K562 (cell line): ENCODE measurements at regions not wholly inside any gene's neighbourhood (a gene's known extent, or its start where the extent isn't known, plus 50 kb on each side); places are given as distances from the start of the nearest gene placed in this dataset.

ENCODE experiments used
- ATF1 ChIP-seq, 2 experiments: fragments of 450-650 bp in 1 of 2; IDR thresholded peaks; 2 replicates each; pipeline ENCODE4 v1.6.1; 2016; ENCODE audit warnings: missing compliant biosample characterization in 1 of 2, missing genetic modification characterization in 1 of 2
- BCOR ChIP-seq: fragments of 450-650 bp; IDR thresholded peaks from 2 replicates; pipeline ENCODE4 v1.6.1; 2016
- DACH1 ChIP-seq: fragments of 450-650 bp; IDR thresholded peaks from 2 replicates; pipeline ENCODE4 v1.6.1; 2018; ENCODE audit not compliant: partially characterized antibody
- FOXP4 ChIP-seq: sonication (generic); formaldehyde crosslinking; IDR thresholded peaks from 2 replicates; pipeline ENCODE4 v1.8.0; 2022; ENCODE audit warnings: mild to moderate bottlenecking, missing genetic modification reagents, borderline replicate concordance
- HDAC6 ChIP-seq: IDR thresholded peaks from 2 replicates; pipeline ENCODE4 v1.6.1; 2012; ENCODE audit warnings: low read depth, mild to moderate bottlenecking, control low read depth, inconsistent platforms, low read length, moderate library complexity
- JUNB ChIP-seq: fragments of 450-650 bp; formaldehyde crosslinking; conservative IDR thresholded peaks from 2 replicates; pipeline ENCODE4 v1.4.0; 2020; ENCODE audit warnings: mild to moderate bottlenecking
- MBD1 ChIP-seq: fragments of 250-450 bp; sonication (Bioruptor Pico); IDR thresholded peaks from 2 replicates; pipeline ENCODE4 v1.8.0; 2022; ENCODE audit warnings: inconsistent platforms
- NFIX ChIP-seq: fragments of 250-450 bp; sonication (Bioruptor Pico); IDR thresholded peaks from 2 replicates; pipeline ENCODE4 v1.4.0; 2020; ENCODE audit warnings: low read depth, mild to moderate bottlenecking, moderate library complexity
- POLR2A ChIP-seq: fragments of 450-650 bp; conservative IDR thresholded peaks from 2 replicates; pipeline ENCODE4 v1.6.1; 2016
- RB1 ChIP-seq: fragments of 450-650 bp; IDR thresholded peaks from 2 replicates; pipeline ENCODE4 v1.6.1; 2017; ENCODE audit warnings: low read depth, mild to moderate bottlenecking
- RBM25 ChIP-seq: fragments of 200-400 bp; formaldehyde crosslinking; IDR thresholded peaks from 2 replicates; pipeline ENCODE4 v1.6.1; 2018; ENCODE audit warnings: low read length, low read depth, moderate library complexity; ENCODE audit not compliant: severe bottlenecking
- RHOXF2B ChIP-seq: fragments of 250-450 bp; sonication (Bioruptor Pico); conservative IDR thresholded peaks from 2 replicates; pipeline ENCODE4 v1.5.1; 2021
- SMARCA5 ChIP-seq: fragments of 450-650 bp; IDR thresholded peaks from 2 replicates; pipeline ENCODE4 v1.6.1; 2016
- SMARCC2 ChIP-seq: fragments of 450-650 bp; IDR thresholded peaks from 2 replicates; pipeline ENCODE4 v1.6.1; 2017; ENCODE audit warnings: antibody characterized with exemption, moderate library complexity, mild to moderate bottlenecking, low read depth
- TCF15 ChIP-seq: fragments of 250-450 bp; sonication (Bioruptor Pico); IDR thresholded peaks from 2 replicates; pipeline ENCODE4 v1.8.0; 2022; ENCODE audit warnings: moderate library complexity, mild to moderate bottlenecking, inconsistent platforms
- TRIM28 ChIP-seq: fragments of 450-650 bp; IDR thresholded peaks from 2 replicates; pipeline ENCODE4 v1.6.1; 2017
- ZBTB17 ChIP-seq: fragments of 450-650 bp; formaldehyde crosslinking; IDR thresholded peaks from 2 replicates; pipeline ENCODE4 v1.4.0; 2020; ENCODE audit warnings: mild to moderate bottlenecking
- ZNF217 ChIP-seq: sonication (generic); formaldehyde crosslinking; IDR thresholded peaks from 2 replicates; pipeline ENCODE4 v1.8.0; 2022; ENCODE audit warnings: mild to moderate bottlenecking, missing genetic modification reagents
- TF ChIP-seq, protein P1 (sequence below): fragments of 450-650 bp; formaldehyde crosslinking; IDR thresholded peaks from 2 replicates; pipeline ENCODE4 v1.4.0; 2020; ENCODE audit warnings: mild to moderate bottlenecking, moderate library complexity
- TF ChIP-seq, protein P2 (sequence below): fragments of 450-650 bp; IDR thresholded peaks from 2 replicates; pipeline ENCODE4 v1.6.1; 2016; ENCODE audit warnings: missing biosample characterization, missing genetic modification characterization
- TF ChIP-seq, protein P3 (sequence below): fragments of 450-650 bp; IDR thresholded peaks from 2 replicates; pipeline ENCODE4 v1.6.1; 2017; ENCODE audit warnings: antibody characterized with exemption

DNA sequence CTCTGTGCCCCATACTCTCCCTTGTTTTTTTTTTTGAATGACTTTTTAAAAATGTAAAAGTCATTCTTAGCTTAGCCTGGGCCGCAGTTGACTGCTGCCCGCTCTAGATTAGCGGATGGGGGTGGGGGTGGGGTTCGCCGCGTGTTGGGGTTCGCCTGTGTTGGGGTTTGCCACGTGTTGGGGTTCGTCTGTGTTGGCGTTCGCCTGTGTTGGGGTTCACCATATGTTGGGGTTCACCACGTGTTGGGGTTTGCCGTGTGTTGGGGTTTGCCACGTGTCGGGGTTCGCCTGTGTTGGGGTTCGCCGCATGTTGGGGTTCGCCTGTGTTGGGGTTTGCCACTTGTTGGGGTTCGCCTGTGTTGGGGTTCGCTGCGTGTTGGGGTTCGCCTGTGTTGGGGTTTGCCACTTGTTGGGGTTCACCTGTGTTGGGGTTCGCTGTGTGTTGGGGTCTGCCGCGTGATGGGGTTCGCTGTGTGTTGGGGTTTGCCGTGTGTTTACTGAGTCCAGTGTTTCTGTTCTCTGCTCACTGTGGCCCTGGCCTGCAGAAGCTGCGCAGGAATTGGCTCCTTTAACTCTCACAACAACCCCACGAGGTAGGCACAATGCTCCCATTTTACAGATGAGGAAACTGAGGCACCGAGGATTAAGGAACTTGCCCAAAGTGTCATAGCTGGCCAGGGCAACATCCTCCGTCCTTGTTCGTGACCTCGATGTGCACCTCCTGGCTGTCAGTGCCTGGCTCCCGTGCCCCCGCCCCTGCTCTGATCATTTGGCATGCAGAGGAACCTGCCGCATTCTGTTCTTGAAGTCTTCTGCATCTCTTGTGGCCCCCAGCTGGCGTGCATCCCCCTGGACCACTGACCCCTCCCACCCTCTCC, 96.6 kb upstream of the CIBAR2 start (continued):
- 0 out of 2 replicates have a peak, but pooled peaks have one; percentile 16 for TF ChIP-seq TRIM28
- TF ChIP-seq SMARCA5, result peak; percentile 36; the same call in 1 of the 2 replicates
- no peak for TF ChIP-seq ZBTB17
- no peak for TF ChIP-seq RB1
- no peak for TF ChIP-seq DACH1
- TF ChIP-seq, protein P1, sequence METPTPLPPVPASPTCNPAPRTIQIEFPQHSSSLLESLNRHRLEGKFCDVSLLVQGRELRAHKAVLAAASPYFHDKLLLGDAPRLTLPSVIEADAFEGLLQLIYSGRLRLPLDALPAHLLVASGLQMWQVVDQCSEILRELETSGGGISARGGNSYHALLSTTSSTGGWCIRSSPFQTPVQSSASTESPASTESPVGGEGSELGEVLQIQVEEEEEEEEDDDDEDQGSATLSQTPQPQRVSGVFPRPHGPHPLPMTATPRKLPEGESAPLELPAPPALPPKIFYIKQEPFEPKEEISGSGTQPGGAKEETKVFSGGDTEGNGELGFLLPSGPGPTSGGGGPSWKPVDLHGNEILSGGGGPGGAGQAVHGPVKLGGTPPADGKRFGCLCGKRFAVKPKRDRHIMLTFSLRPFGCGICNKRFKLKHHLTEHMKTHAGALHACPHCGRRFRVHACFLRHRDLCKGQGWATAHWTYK (CRISPR knock-in tag), result no peak
- no peak for TF ChIP-seq POLR2A
- peak; percentile 93 for TF ChIP-seq BCOR
- TF ChIP-seq RBM25, result peak; percentile 80
- no peak for TF ChIP-seq RHOXF2B (CRISPR knock-in tag)
- TF ChIP-seq, protein P2, sequence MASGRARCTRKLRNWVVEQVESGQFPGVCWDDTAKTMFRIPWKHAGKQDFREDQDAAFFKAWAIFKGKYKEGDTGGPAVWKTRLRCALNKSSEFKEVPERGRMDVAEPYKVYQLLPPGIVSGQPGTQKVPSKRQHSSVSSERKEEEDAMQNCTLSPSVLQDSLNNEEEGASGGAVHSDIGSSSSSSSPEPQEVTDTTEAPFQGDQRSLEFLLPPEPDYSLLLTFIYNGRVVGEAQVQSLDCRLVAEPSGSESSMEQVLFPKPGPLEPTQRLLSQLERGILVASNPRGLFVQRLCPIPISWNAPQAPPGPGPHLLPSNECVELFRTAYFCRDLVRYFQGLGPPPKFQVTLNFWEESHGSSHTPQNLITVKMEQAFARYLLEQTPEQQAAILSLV (tag), result no peak
- TF ChIP-seq ATF1 (CRISPR knock-in tag; IDR thresholded peaks at IDR 0.05), result no peak
- TF ChIP-seq ATF1 (tag; IDR thresholded peaks at IDR 0.05), result no peak
- TF ChIP-seq, protein P3, sequence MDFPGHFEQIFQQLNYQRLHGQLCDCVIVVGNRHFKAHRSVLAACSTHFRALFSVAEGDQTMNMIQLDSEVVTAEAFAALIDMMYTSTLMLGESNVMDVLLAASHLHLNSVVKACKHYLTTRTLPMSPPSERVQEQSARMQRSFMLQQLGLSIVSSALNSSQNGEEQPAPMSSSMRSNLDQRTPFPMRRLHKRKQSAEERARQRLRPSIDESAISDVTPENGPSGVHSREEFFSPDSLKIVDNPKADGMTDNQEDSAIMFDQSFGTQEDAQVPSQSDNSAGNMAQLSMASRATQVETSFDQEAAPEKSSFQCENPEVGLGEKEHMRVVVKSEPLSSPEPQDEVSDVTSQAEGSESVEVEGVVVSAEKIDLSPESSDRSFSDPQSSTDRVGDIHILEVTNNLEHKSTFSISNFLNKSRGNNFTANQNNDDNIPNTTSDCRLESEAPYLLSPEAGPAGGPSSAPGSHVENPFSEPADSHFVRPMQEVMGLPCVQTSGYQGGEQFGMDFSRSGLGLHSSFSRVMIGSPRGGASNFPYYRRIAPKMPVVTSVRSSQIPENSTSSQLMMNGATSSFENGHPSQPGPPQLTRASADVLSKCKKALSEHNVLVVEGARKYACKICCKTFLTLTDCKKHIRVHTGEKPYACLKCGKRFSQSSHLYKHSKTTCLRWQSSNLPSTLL, result no peak
- TF ChIP-seq SMARCC2, result no peak
- TF ChIP-seq NFIX, result no peak
- no peak for TF ChIP-seq ZNF217 (CRISPR knock-in tag)
- no peak for TF ChIP-seq MBD1
- no peak for TF ChIP-seq JUNB (CRISPR knock-in tag)
- no peak for TF ChIP-seq TCF15 (CRISPR knock-in tag)
- no peak for TF ChIP-seq HDAC6
- TF ChIP-seq FOXP4 (CRISPR knock-in tag), result no peak
